ENCODE measurements at regions not wholly inside any gene's neighbourhood (a gene's known extent, or its start where the extent isn't known, plus 50 kb on each side); places are given as distances from the start of the nearest gene placed in this dataset.

GRCh38 chr9:30116673-30117217 is 2267.7 kb upstream of the ACO1 start:
- no peaks in the 10 kb centered on the region for H3K4me1 ChIP-seq
- H3K36me3 ChIP-seq, result no peaks in the 10 kb centered on the region
- H3K27ac ChIP-seq, result no peak overlapping the region
- no peaks in the 10 kb centered on the region for H3K9me3 ChIP-seq (replicated peaks in 1 of 11)
- H4K20me1 ChIP-seq, result no peaks in the 10 kb centered on the region
- TF ChIP-seq Cebpa-rat (IDR thresholded peaks at IDR 0.05), result no peak
- H3K9ac ChIP-seq, result no peak overlapping the region
- no peak overlapping the region for H3K4me3 ChIP-seq
- no peaks in the 10 kb centered on the region for H3K27me3 ChIP-seq
- H3K4me2 ChIP-seq, result no peak overlapping the region

- Histone ChIP-seq H3K4me2 (no peak overlapping the region), H3K9me3 (replicated peaks in 1 of 11) (no peaks in the 10 kb centered on the region), H3K9ac (no peak overlapping the region), H3K4me1 (no peaks in the 10 kb centered on the region), H4K20me1 (no peaks in the 10 kb centered on the region), H3K4me3 (no peak overlapping the region), H3K36me3 (no peaks in the 10 kb centered on the region), H3K27me3 (no peaks in the 10 kb centered on the region), H3K27ac (no peak overlapping the region)
- no peak for TF ChIP-seq Cebpa-rat (IDR thresholded peaks at IDR 0.05)
Measured at GRCh38 chr9:30120666-30121065, 2263.8 kb upstream of the ACO1 start.

GRCh38 chr9:30121611-30122010 is 2262.8 kb upstream of the ACO1 start:
- no peaks in the 10 kb centered on the region for H3K4me1 ChIP-seq
- no peaks in the 10 kb centered on the region for H4K20me1 ChIP-seq
- no peak overlapping the region for H3K9ac ChIP-seq
- H3K27ac ChIP-seq, result no peak overlapping the region
- H3K4me2 ChIP-seq, result no peak overlapping the region
- no peak overlapping the region for H3K4me3 ChIP-seq
- TF ChIP-seq Cebpa-rat (IDR thresholded peaks at IDR 0.05), result no peak
- H3K36me3 ChIP-seq, result no peaks in the 10 kb centered on the region
- H3K27me3 ChIP-seq, result no peaks in the 10 kb centered on the region
- no peaks in the 10 kb centered on the region for H3K9me3 ChIP-seq (replicated peaks in 1 of 11)

GRCh38 chr9:30125881-30126280 is 2258.6 kb upstream of the ACO1 start:
- H3K4me1 ChIP-seq, result no peaks in the 10 kb centered on the region
- no peak overlapping the region for H3K9ac ChIP-seq
- H3K27me3 ChIP-seq, result no peaks in the 10 kb centered on the region

GRCh38 chr9:30127371-30127770 is 2257.1 kb upstream of the ACO1 start:
- H3K9me3 ChIP-seq (replicated peaks in 1 of 11), result no peaks in the 10 kb centered on the region
- H3K4me2 ChIP-seq, result no peak overlapping the region
- no peak overlapping the region for H3K4me3 ChIP-seq
- H3K27ac ChIP-seq, result no peak overlapping the region
- H3K27me3 ChIP-seq, result no peaks in the 10 kb centered on the region
- H4K20me1 ChIP-seq, result no peaks in the 10 kb centered on the region
- no peaks in the 10 kb centered on the region for H3K4me1 ChIP-seq
- no peaks in the 10 kb centered on the region for H3K36me3 ChIP-seq
- TF ChIP-seq Cebpa-rat (IDR thresholded peaks at IDR 0.05), result no peak
- no peak overlapping the region for H3K9ac ChIP-seq

More at GRCh38 chr9:30125881-30126280, 2258.6 kb upstream of the ACO1 start:
- Histone ChIP-seq H3K27ac (no peak overlapping the region), H3K4me3 (no peak overlapping the region), H3K36me3 (no peaks in the 10 kb centered on the region), H3K9me3 (replicated peaks in 1 of 11) (no peaks in the 10 kb centered on the region), H4K20me1 (no peaks in the 10 kb centered on the region), H3K4me2 (no peak overlapping the region)
- no peak for TF ChIP-seq Cebpa-rat (IDR thresholded peaks at IDR 0.05)

GRCh38 chr9:30140407-30140806 is 2244.0 kb upstream of the ACO1 start:
- Histone ChIP-seq H3K27ac (no peak overlapping the region), H4K20me1 (no peaks in the 10 kb centered on the region), H3K9me3 (replicated peaks in 1 of 11) (no peaks in the 10 kb centered on the region), H3K27me3 (no peaks in the 10 kb centered on the region), H3K4me3 (no peak overlapping the region), H3K4me2 (no peak overlapping the region), H3K9ac (no peak overlapping the region), H3K4me1 (no peaks in the 10 kb centered on the region), H3K36me3 (no peaks in the 10 kb centered on the region)
- TF ChIP-seq Cebpa-rat (IDR thresholded peaks at IDR 0.05), result no peak

- H3K4me1 ChIP-seq, result no peaks in the 10 kb centered on the region
- H3K9ac ChIP-seq, result no peak overlapping the region
- H3K4me3 ChIP-seq, result no peak overlapping the region
- no peaks in the 10 kb centered on the region for H3K36me3 ChIP-seq
- H4K20me1 ChIP-seq, result no peaks in the 10 kb centered on the region; a peak in 1 of 22 replicates
- no peak overlapping the region for H3K4me2 ChIP-seq
- no peaks in the 10 kb centered on the region for H3K27me3 ChIP-seq
- no peak overlapping the region for H3K27ac ChIP-seq
- H3K9me3 ChIP-seq (replicated peaks in 1 of 11), result no peaks in the 10 kb centered on the region
- TF ChIP-seq Cebpa-rat (IDR thresholded peaks at IDR 0.05), result no peak
Measured at GRCh38 chr9:30160570-30160969, 2223.9 kb upstream of the ACO1 start.

GRCh38 chr9:30172206-30172605 is 2212.2 kb upstream of the ACO1 start:
- no peak overlapping the region for H3K27ac ChIP-seq
- no peak overlapping the region for H3K4me2 ChIP-seq
- H3K27me3 ChIP-seq, result no peaks in the 10 kb centered on the region
- H3K4me3 ChIP-seq, result no peak overlapping the region
- peaks cover 0 to 10% (median 7%) of the 10 kb centered on the region in 11 experiments; a peak in 9 of 22 replicates for H3K9me3 ChIP-seq (replicated peaks in 1 of 11)
- H4K20me1 ChIP-seq, result no peaks in the 10 kb centered on the region
- H3K9ac ChIP-seq, result no peak overlapping the region
- no peak for TF ChIP-seq Cebpa-rat (IDR thresholded peaks at IDR 0.05)
- no peaks in the 10 kb centered on the region for H3K4me1 ChIP-seq
- no peaks in the 10 kb centered on the region for H3K36me3 ChIP-seq

GRCh38 chr9:30178610-30179009 is 2205.8 kb upstream of the ACO1 start:
- TF ChIP-seq Cebpa-rat (IDR thresholded peaks at IDR 0.05), result no peak

GRCh38 chr9:30193421-30193820 is 2191.0 kb upstream of the ACO1 start:
- H3K9ac ChIP-seq, result no peak overlapping the region
- H3K4me2 ChIP-seq, result no peak overlapping the region
- no peak overlapping the region for H3K27ac ChIP-seq
- H3K4me1 ChIP-seq, result no peaks in the 10 kb centered on the region
- no peak overlapping the region for H3K4me3 ChIP-seq
- H4K20me1 ChIP-seq, result no peaks in the 10 kb centered on the region
- H3K36me3 ChIP-seq, result no peaks in the 10 kb centered on the region
- H3K9me3 ChIP-seq (replicated peaks in 1 of 11), result peaks cover 14 to 22% (median 18%) of the 10 kb centered on the region in 11 experiments
- H3K27me3 ChIP-seq, result no peaks in the 10 kb centered on the region
- TF ChIP-seq Cebpa-rat (IDR thresholded peaks at IDR 0.05), result no peak

More at GRCh38 chr9:30178610-30179009, 2205.8 kb upstream of the ACO1 start:
- no peak overlapping the region for H3K4me3 ChIP-seq
- no peaks in the 10 kb centered on the region for H3K4me1 ChIP-seq
- no peaks in the 10 kb centered on the region for H3K9me3 ChIP-seq (replicated peaks in 1 of 11)
- no peak overlapping the region for H3K4me2 ChIP-seq
- no peaks in the 10 kb centered on the region for H4K20me1 ChIP-seq
- no peak overlapping the region for H3K27ac ChIP-seq
- no peaks in the 10 kb centered on the region for H3K27me3 ChIP-seq
- no peaks in the 10 kb centered on the region for H3K36me3 ChIP-seq
- no peak overlapping the region for H3K9ac ChIP-seq
